Activated T-helper 1 cell treated with anti-CD3 and anti-CD28 coated beads, Interleukin-2, amount 50 U/mL, for 16 hours (primary cell): ENCODE measurements at regions not wholly inside any gene's neighbourhood (a gene's known extent, or its start where the extent isn't known, plus 50 kb on each side); places are given as distances from the start of the nearest gene placed in this dataset.

Experiments used
- DNase-seq, 2 donors: peaks; one replicate each; pipeline ENCODE4 v3.0.0-alpha.2; 2020; ENCODE audit warnings: low read depth in 1 of 2, low spot score in 1 of 2

DNA sequence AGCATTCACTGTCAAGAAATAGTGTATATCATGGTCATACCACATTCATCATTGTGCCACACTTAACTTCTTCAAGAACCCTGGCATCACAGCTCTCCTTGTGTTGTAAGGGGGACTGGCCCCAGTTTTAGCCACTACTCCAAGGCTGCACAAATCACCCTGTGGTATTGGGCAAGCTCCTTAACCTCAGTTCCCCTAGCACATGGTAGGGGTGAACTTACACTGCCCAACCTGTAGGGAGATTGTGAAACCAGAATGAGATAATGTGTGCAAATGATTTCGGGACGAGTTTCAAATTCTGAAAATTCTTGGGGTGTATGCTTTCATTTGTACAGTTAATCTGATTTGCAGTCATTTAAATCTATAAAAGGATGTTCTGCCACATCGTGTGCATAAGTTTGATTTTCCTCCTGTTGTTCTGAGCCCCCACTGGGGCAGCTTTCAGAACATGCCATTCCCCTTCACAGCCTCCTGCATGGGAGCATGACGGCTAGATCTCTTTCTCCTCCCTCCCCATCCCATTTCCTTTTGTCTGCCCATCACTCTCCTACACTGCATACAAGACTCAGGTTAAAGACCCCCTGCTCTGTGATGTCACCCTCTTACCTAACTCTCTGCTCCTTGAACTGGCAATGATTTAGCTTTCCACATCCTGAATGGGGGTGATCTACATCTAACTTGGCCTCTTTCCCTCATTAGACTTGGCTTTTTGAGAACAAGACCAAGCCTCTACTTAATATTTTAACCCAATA, 290.3 kb downstream of the CHRM3 start:
- no peak for DNase-seq

DNA sequence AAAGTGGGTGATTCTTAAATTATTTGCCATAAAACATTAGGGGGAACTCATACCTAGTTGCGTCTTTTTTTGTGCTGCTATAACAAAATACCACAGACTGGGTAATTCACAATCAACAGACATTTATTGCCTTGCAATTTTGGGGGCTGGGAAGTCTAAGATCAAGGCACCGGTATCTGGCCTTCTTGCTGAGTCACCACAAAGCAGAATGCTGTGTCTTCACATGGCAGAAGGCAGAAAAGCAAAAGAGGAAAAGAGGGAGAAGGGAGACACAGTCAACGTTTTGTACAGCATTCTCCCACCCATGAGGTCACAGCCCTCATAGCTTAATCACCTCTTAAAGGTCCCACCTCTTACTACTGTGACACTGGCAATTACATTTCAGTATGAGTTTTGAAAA, 291.0 kb downstream of the CHRM3 start:
- DNase-seq = no peak

DNA sequence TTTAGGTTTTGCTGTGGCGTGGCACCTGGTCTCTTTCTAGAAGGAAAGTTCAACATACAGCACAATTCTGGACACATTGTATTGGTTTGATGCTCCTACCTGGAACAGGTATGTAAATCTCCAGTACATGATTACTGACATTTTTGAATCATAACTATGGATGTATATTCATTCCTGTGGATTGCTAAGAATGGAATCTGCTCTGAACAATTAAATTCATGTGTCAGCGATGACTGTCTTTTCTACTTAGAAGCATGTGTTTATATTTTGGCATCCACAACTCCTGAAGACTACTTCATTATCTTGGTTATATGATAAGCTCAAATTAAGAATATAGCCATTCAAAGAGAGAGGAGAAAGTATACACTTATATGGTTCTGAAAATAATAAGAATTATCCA, 291.8 kb downstream of the CHRM3 start:
- DNase-seq = no peak

DNA sequence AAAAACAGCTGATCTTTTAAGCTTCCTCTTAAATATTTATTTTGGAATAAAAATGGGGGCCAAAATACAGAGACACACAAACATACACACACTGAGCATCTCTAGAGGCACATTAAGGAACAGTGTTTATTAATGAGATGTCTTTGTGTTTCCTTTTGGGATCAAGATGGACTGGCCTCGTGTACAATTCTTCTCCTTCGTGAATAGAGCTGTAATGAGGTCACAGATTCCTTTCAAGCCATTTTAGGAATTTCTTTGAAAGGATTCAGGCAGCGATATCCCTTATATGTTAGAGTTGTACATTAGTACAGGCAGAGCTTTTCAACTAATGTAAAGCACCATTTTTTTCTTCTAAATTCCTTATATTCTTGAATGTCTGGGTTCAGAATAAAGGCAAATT, 295.7 kb downstream of the CHRM3 start:
- no peak for DNase-seq

DNA sequence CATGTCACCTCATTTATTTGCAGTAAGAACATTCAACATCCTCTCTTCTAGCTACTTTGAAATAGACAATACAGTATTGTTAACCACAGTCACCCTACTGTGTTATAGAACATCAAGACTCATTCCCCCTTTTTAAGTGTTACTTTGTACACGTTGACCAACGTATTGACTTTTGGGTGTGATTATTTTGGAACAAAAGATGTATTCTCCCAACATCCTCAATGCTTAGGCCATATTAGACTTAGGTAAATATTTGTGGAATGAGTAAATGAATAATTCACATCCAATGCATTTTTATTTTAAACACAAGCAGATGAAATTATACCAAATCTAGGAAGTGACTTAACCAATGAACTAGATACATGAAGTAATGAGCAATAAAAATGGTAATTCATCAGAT, 296.6 kb downstream of the CHRM3 start:
- DNase-seq = no peak

DNA sequence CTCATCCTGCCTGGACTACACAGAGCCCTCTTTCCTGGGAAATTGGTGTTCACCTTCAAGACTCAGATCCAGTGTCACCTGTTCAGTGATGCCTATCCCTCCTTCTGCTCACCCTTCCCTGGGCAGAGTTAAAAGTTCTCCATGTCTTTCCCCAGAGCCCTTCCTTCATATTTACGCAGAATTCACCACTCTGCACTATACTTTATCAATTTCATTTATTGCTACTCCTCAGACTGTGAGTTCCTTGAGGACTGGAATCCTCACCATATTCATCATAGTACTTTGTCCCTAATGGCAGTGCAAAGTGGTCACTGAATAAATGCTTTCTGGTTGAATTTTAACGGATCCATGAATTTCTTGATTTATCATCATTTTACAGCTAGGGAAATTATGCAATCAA, 300.0 kb downstream of the CHRM3 start:
- no peak for DNase-seq

DNA sequence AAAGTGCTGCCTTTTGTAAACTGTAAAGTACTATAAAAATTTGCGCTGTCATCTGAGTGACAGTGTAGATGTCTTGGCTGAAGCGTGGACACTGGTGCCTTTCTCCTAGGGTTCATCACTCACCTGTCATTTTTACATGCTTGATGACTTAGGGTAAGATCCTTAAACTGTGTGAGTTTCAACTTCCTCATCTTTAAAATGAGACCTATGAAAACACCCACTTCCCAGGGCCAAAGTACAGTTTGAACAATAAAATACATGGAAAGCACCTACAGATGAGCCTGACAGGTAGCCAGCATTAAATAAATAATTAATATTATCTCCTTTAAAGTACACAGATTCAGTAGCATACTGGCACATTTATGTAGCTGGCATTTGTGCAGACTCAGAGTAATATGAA, 309.9 kb downstream of the CHRM3 start:
- DNase-seq = no peak

DNA sequence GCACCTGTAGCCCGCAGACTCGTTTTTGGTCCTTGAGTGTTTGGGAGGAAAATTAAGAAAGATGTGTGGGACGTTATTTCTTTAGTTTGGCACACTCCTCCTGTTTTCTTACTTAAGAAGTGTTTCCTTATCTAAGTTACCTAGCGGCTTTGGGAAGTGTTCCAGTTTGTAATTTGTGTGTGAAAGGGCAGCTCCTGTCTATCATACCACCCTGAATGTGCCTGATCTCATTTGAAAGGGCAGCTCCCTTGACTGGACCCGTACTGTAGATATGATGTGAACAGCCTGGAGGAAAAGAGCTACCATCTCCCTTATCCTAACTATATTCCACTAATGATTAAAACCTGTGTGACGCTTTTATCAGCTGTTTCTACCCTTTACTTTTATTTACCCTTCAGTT, 314.3 kb downstream of the CHRM3 start:
- no peak for DNase-seq

DNA sequence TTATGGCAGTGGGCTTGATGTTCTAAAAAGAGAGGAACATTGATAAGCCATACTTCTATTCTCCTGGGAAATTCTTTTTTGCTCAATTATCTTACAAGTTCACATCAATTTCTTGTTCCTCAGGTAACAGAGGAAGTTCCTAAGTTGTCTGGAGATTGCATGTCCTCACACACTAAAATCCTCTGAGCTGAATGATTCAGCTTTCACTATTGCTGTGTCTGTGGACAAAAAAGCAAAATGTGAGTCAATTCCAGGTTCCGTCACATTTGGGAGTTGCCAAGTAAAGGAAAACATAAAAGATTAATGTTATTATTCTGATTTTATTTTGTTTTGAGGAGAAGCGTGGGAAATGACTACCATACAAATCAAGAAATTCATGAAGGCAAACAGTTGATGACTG, 316.7 kb downstream of the CHRM3 start:
- DNase-seq = no peak

DNA sequence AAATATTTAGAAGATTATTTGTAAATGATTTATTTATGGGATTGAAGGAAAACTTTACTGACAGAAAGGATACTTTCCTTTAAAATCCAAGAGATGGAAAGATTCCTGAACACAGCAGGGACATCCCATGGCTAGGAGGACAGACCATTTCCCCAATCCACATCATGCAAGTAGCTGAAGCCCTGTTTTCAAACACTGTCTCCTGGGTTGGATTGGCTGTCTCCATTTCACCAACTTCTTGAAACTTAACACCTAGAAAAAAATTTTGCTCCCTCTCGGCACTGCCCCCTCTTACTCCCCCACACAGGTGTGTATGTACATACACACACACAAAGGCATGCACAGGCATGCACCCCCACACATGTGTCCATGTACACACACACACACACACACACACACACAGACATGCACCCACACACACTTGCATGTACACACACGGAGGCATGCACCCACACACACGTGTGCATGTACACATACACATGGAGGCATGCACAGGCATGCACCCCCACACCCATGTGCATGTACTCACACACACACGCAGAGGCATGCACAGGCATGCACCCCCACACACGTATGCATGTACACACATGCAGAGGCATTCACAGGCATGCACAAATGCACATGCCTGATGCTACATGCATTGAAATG, 320.0 kb downstream of the CHRM3 start:
- DNase-seq = no peak

DNA sequence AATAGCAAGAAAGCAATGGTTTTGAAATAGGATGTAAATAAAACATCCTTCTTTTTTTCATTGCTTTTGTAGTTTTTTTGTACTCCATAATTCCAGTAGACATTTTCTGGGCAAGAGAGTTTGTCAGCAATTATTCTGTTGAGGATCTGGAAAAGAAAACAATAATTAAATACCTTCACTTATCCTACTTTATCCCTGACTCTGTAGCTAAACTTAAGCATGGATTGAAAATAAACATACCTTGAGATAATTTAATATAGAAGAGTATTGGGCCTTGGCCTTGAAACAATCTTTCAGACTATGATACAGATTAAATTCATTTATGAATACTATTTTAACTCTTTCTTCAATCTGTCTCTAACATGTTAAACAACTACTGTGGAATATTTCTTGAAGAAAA, 321.2 kb downstream of the CHRM3 start:
- no peak for DNase-seq

DNA sequence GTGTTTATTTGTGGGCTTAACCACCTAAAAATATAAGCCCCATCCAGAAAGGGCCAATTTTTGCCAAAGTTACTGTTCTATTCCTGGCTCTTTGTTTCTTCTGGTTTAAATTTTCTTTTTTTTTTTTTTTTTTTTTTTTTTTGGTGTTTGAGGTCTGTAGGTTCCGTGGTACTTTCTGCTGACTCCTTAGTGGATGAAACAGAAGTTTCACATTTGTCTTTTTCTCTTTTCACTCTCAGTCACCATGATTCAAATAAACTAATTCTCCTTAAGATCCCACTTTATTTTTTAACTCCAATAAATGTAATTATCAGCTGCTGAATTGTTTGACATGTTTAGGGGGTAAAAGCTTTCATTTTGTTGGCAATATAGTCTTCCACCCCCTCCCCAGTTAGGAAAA, 322.3 kb downstream of the CHRM3 start:
- DNase-seq = no peak

DNA sequence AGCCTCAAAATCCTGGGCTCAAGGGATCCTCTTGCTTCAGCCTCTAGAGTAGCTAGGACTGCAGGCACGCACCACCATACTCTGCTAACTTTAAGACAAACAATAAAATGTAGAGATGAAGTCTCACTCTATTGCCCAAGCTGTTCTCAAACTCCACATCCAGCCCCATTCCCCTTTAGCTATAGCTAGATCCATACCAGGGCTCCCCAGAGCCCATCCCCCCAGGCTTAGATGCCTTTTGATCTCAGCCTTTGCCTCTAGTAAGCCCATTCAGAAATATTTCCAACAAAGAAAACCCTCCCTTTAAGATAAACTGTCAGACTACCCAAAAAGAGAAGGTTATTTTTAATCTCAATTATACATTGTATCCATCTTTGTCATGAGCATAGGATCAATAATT, 325.4 kb downstream of the CHRM3 start:
- no peak for DNase-seq

DNA sequence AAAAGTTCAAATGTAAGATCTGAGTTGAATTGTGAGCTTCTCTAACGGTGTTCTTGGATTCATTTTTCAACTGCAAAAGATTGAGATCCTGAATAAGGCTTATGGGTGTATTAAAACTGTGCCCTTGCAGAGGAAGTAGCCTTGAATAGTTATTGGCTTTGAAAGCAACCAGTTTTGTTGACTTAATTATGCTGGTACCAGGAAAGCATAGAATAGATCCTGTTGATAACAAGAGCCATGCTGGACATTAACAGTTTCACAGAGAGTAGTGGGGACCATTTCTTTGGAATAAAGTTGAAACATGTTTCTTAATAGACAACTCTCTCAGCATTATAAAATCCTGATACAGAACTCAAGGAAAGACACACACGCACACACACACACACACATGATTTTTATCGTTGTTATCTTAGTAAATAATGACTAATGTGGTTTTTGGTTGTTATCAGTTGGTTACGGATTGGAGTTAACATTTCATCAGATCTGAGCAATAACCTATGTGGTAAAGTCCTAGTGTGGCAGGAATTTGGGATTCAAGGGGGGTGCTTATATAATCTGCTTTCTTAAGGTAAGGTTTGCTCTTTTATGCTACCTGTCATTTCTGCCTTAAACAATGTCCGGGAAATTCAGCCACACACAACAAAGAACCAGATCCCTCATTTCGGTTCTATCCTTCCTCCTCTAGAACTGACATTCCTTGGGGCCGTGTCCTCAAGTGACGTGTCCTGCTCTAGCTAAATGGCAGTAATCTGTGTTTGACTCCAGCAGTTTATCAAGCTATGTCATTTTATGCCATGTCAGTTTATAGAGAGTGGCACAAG, 330.9 kb downstream of the CHRM3 start:
- DNase-seq = no peak

DNA sequence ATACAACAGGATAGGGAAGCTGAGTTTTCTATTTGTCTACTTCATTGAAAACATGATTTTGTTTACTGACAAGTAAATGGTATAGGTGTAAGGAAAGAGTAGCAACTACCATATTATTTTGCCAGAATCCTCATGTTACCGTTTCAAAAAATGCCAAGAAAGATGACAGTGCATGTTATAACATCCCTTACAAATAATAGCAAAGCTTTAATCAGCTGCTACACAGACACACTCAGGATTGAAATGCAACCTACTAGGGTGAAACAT, 331.5 kb downstream of the CHRM3 start:
- no peak for DNase-seq

DNA sequence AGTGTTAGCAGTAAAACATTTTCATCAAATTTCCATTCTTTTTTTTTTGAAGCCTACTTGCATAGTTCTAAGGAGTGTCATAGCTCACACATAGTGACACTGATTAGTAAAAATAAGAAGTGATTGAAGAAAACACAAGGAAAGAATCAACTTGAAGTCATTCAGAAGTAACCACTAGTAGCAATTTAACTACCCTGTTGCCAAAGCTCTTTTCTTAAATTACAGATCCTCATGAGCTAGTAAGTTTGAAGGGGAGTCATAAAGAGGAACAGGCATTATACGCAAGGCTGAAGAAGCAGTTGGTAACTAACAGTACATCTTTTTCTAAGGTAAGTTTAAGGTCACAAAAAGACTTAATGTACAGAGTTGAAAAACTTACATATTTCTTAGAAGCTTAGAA, 332.2 kb downstream of the CHRM3 start:
- DNase-seq = no peak

DNA sequence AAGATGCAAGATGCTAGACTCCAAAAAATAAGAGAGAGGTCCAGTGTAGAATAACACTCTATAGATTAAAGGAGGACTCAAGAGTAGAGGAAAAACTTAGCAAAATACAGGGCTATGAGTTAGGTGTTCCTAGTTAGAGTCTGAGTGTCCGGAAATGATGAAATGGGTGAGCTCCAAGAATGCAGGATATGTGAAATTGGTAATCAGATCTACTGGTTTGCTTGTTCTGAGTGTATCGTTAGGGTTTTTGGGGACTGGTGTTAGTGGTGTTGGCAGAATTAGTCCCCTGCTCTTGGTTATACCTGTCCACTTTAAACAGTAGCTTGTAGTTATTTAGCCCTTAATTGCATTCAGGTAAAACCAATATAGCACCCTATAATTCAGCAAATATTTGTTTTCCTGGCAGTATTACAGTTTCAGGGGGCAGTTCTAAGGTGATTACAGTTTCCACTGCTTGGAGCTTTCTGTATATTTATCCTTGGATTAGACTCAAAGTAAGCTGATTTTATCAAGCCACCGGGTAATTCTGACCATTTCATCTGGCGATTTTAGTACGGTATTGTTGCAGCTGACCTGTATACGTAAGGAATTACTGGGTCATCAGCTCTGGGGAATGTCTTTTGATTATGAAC, 332.7 kb downstream of the CHRM3 start:
- DNase-seq = no peak

DNA sequence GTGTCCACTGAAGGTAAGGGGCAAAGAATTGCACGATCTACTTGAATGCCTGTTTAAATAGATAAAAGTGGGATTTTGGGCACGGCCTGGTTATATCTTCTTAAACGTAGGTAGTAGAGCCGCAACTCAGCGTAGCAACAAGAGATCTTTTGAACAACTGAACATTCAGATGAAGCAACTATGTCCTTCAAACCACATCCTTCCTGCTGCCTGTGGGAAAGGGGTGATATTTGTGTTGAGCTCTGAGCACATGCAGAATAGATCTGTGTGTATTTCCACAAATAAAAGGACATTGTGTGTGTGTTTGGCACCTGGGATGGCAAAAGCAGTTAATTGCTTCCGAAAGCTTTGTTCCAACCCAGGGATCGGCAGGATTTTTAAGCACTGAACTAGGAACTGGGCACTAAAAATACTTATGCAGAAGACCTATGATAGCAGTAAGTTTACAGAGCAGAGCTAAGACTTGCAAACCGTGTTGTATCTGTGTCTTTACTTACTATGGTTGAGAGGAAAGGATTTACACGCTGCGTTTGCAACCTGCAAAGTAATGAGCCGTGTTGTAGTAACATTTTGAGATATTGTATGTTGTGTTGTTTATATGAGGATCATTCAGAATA, 333.4 kb downstream of the CHRM3 start:
- DNase-seq = peak in 1 of 2 donors; percentile 4

DNA sequence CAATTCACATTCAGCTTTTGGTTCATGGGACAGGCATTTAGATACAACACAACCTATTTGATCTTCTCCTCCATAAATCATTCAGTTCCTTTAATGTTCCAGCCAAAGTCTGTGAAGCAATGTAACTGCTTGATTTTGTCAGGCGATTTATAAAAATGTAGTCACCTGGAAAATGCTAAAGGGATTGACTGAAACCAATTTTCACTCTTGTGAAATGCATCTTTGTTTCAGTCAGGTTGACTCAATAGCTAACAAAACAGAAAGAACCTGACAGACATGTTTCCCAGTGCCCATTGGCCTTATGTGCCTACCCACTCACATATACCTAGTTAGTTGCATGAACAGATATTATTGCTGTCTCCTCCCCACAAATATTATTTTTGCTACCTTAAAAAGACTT, 335.7 kb downstream of the CHRM3 start:
- no peak for DNase-seq

DNA sequence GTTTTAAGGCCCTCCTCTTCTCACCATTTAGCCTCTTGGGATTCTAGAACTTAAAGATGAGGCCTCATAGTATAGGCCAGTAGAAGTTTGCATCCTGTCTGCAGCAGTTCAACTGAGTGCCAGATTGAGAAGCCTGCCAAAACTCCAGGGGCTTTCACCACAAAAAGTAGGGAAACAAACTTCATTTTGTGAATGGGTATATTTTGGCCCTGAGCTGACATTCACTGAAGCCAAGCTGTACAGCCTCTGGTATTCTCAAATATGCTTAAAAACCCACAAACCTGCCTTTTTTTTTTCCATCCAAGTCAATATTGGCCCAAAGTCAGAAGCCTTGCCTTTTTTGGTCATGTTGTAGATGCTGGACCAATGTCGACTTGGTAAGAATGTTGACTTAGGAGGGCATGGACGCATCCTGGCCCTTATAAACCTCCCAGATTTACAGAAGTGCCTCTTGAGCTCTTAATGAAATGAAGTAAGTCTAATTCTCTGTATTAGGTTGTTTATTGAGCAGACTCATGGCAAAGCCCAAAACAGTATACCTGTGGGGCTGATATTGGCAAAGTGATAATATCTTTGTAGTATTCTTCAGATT, 337.5 kb downstream of the CHRM3 start:
- no peak for DNase-seq

DNA sequence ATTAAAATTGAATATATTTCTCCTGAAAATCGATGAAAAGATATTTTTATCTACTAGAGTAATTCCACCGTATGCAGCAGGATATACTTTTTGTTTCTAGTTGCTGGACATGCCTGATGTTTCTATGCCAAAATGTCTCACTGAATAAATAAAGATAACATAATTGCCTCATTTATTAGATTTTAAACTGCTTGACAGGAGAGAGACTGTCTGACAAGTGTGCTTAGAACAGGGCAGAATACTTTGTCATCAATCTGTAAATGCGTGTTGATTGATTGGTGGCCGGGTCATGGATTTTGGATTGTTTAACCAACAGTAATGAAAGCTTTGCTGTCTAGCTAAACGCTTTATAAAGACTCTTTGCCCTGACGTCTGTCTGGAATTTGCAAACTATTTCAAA, 339.0 kb downstream of the CHRM3 start:
- no peak for DNase-seq
